ENCODE measurements at regions not wholly inside any gene's neighbourhood (a gene's known extent, or its start where the extent isn't known, plus 50 kb on each side); places are given as distances from the start of the nearest gene placed in this dataset.

DNA sequence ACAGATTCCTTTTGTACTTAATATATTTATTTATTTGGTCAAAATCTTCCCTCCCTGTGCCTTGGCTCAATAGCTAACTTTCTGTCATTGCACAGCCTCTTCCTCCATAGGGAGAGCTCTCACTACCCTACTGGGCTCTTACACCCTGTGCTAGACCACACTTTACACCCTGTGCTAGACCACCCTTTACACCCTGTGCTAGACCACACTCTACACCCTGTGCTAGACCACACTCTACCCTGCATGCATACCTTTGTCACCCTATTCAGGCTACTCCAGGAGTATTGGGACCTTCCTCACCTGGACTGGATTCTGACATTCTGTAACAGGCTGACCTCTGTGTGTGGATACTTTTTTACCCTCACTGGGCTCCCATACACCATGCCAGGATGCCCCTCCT, 298.5 kb upstream of the TPK1 start:
- Histone ChIP-seq H3K9ac (ENCODE audit: low read length) (no peak overlapping the region), H3F3A (ENCODE audit: insufficient read depth, low read length, poor library complexity, severe bottlenecking) (no peaks in the 10 kb centered on the region), H3K27ac (ENCODE audit: low read length) (no peak overlapping the region), H4K20me1 (ENCODE audit: insufficient read depth) (no peaks in the 10 kb centered on the region), H3K27me3 (ENCODE audit: insufficient read depth, low read depth, low read length) (no peaks in the 10 kb centered on the region), H3K4me3 (ENCODE audit: low read length) (no peak overlapping the region), H3K79me2 (replicated peaks; ENCODE audit: insufficient read depth, low read length) (no peaks in the 10 kb centered on the region), H2AFZ (ENCODE audit: low read depth, low read length) (no peak overlapping the region), H3K36me3 (ENCODE audit: insufficient read depth, low read length) (no peaks in the 10 kb centered on the region), H3K9me2 (ENCODE audit: insufficient read depth, low read length) (peaks cover 2% of the 10 kb centered on the region), H3K4me2 (ENCODE audit: low read length) (no peak overlapping the region), H3K9me3 (ENCODE audit: low read length) (no peaks in the 10 kb centered on the region)
- TF ChIP-seq SMC3 (conservative IDR thresholded peaks at IDR 0.05; ENCODE audit: poor library complexity) = no peak
- TF ChIP-seq, protein P1, sequence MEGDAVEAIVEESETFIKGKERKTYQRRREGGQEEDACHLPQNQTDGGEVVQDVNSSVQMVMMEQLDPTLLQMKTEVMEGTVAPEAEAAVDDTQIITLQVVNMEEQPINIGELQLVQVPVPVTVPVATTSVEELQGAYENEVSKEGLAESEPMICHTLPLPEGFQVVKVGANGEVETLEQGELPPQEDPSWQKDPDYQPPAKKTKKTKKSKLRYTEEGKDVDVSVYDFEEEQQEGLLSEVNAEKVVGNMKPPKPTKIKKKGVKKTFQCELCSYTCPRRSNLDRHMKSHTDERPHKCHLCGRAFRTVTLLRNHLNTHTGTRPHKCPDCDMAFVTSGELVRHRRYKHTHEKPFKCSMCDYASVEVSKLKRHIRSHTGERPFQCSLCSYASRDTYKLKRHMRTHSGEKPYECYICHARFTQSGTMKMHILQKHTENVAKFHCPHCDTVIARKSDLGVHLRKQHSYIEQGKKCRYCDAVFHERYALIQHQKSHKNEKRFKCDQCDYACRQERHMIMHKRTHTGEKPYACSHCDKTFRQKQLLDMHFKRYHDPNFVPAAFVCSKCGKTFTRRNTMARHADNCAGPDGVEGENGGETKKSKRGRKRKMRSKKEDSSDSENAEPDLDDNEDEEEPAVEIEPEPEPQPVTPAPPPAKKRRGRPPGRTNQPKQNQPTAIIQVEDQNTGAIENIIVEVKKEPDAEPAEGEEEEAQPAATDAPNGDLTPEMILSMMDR (IDR thresholded peaks at IDR 0.05; ENCODE audit: poor library complexity, severe bottlenecking) = no peak
- no peak for TF ChIP-seq EP300 (conservative IDR thresholded peaks at IDR 0.05; ENCODE audit: poor library complexity, severe bottlenecking)
- no peak for TF ChIP-seq TAF1 (IDR thresholded peaks at IDR 0.05; ENCODE audit: low read depth)
- TF ChIP-seq POLR2AphosphoS5 (IDR thresholded peaks at IDR 0.05) = no peak
- no peak for TF ChIP-seq RAD21 (conservative IDR thresholded peaks at IDR 0.05)
- TF ChIP-seq, protein P2, sequence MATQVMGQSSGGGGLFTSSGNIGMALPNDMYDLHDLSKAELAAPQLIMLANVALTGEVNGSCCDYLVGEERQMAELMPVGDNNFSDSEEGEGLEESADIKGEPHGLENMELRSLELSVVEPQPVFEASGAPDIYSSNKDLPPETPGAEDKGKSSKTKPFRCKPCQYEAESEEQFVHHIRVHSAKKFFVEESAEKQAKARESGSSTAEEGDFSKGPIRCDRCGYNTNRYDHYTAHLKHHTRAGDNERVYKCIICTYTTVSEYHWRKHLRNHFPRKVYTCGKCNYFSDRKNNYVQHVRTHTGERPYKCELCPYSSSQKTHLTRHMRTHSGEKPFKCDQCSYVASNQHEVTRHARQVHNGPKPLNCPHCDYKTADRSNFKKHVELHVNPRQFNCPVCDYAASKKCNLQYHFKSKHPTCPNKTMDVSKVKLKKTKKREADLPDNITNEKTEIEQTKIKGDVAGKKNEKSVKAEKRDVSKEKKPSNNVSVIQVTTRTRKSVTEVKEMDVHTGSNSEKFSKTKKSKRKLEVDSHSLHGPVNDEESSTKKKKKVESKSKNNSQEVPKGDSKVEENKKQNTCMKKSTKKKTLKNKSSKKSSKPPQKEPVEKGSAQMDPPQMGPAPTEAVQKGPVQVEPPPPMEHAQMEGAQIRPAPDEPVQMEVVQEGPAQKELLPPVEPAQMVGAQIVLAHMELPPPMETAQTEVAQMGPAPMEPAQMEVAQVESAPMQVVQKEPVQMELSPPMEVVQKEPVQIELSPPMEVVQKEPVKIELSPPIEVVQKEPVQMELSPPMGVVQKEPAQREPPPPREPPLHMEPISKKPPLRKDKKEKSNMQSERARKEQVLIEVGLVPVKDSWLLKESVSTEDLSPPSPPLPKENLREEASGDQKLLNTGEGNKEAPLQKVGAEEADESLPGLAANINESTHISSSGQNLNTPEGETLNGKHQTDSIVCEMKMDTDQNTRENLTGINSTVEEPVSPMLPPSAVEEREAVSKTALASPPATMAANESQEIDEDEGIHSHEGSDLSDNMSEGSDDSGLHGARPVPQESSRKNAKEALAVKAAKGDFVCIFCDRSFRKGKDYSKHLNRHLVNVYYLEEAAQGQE (IDR thresholded peaks at IDR 0.05; ENCODE audit: borderline replicate concordance) = no peak
- TF ChIP-seq EZH2 (IDR thresholded peaks at IDR 0.05; ENCODE audit: borderline replicate concordance, insufficient read depth, low read length, poor library complexity, severe bottlenecking) = no peak

DNA sequence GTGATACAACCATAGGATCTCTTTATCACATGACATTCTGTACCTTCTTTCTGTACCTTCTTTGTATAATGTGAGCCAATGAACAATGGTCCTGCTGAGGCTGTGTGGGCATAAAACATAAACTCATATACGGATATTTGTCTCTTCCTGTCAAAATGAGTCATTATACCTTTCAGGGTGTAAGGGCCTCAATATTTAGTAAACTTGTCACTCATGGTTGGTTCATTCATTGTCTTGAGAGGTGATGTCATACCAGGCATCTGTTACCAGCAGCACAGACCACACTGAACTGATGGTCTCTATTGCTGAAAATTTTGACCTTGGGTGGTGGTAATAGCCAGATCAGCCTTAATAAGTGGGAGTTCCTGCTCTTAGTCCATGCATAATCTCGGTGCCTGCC, 287.6 kb upstream of the TPK1 start:
- no peak overlapping the region for H3K4me3 ChIP-seq (ENCODE audit: low read length)
- H4K20me1 ChIP-seq (ENCODE audit: insufficient read depth) = no peaks in the 10 kb centered on the region
- H3K4me2 ChIP-seq (ENCODE audit: low read length) = no peak overlapping the region
- no peaks in the 10 kb centered on the region for H3K79me2 ChIP-seq (replicated peaks; ENCODE audit: insufficient read depth, low read length)
- TF ChIP-seq, protein P2 (IDR thresholded peaks at IDR 0.05; ENCODE audit: borderline replicate concordance) = no peak
- TF ChIP-seq EP300 (conservative IDR thresholded peaks at IDR 0.05; ENCODE audit: poor library complexity, severe bottlenecking) (no peak), SMC3 (conservative IDR thresholded peaks at IDR 0.05; ENCODE audit: poor library complexity) (no peak)
- no peaks in the 10 kb centered on the region for H3K9me2 ChIP-seq (ENCODE audit: insufficient read depth, low read length)
- H3K36me3 ChIP-seq (ENCODE audit: insufficient read depth, low read length) = no peaks in the 10 kb centered on the region
- no peaks in the 10 kb centered on the region for H3K27me3 ChIP-seq (ENCODE audit: insufficient read depth, low read depth, low read length)
- H3K9me3 ChIP-seq (ENCODE audit: low read length) = no peaks in the 10 kb centered on the region
- no peak overlapping the region for H2AFZ ChIP-seq (ENCODE audit: low read depth, low read length)
- no peaks in the 10 kb centered on the region for H3F3A ChIP-seq (ENCODE audit: insufficient read depth, low read length, poor library complexity, severe bottlenecking)
- H3K27ac ChIP-seq (ENCODE audit: low read length) = no peak overlapping the region
- no peak overlapping the region for H3K9ac ChIP-seq (ENCODE audit: low read length)

Data from neural cell (in vitro differentiated cells).